ENCODE measurements at regions not wholly inside any gene's neighbourhood (a gene's known extent, or its start where the extent isn't known, plus 50 kb on each side); places are given as distances from the start of the nearest gene placed in this dataset.
"Not testable (repeated sequence)": the region's sequence is repeated elsewhere in the genome, so short reads cannot be mapped to it uniquely, and the experiment has no call there.

- no peak for ATAC-seq
These were observed 112.1 kb downstream of the CENPF start for GRCh38 chr1:214715126-214715525.

DNA sequence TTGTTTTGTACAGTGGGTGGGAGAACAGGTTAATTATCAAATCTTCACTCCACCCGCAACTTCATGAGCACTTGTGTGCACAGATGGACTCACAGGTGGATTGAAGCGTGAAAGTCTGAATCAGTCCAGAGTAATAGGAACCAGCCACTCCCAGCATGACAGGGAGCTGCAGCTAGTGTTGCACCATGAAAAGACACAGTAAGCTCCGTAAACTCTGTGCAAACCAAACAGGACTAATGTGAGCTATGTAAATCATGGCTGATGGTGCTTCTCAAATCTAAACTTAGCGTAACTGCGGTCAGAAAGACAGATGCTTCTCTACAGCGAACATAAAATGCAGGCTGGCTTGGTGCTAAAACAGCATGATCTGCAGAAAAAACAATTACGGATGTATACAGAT is 114.4 kb downstream of the CENPF start:
- ATAC-seq = no peak

DNA sequence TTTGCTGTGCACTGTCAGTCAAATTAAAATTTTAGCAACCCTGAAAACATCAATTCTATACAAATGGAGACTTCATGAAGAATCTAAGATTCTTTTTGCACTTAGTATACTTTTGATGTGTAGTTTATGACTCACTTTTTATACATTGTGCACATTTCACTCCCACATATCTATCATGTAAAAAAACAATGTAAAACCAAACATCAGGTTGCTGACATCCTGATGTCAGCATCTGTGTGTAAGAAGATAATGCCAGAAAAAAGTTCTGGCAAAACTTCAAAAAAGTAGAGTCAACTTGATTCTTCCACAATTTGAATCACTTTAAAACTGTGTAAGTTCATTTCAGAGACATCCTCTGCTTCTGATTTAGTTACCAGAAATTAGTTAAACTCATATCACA is 115.7 kb downstream of the CENPF start:
- no peak for ATAC-seq

- ATAC-seq = no peak
These were observed 116.2 kb downstream of the CENPF start for GRCh38 chr1:214719207-214719606.

DNA sequence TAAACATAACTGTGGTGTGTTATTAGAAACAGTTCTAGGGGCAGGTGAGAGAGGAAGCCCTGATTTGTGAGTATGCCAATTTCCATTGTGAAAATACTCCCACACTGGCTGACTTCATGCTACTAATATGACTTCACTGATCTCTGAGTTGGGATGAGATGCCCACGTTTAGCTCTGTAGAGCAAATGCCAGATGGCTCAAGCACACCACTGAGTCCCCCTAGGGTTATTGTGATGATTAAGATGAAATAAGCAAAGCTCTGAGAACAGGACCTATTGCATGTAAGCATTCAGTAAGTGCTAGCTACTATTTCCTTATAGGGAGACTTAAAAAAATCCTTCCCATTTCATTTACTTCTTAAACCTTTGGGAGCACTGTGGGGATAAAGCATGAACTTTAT is 117.6 kb downstream of the CENPF start:
- ATAC-seq = no peak

- ATAC-seq = no peak
These were observed 124.3 kb downstream of the CENPF start for GRCh38 chr1:214727274-214727673.

- ATAC-seq = no peak
These were observed 136.7 kb downstream of the CENPF start for GRCh38 chr1:214739621-214740238.

DNA sequence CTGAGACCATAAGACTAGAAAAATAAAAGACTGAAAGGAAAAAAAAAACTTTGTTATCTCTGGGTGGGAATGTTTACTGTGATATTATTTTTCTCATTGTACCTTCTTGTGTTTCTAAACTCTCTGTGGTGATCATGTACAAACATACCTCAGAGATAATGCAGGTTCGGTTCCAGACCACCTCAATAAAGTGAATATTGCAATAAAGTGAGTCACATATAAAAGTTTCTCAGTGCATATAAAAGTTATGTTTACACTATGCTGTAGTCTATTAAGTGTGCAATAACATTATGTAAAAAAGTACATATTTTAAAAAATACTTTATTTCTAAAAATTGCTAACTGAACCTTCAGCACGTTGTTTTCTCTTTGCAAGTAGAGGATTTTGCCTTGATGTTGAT is 137.5 kb downstream of the CENPF start:
- no peak for ATAC-seq

DNA sequence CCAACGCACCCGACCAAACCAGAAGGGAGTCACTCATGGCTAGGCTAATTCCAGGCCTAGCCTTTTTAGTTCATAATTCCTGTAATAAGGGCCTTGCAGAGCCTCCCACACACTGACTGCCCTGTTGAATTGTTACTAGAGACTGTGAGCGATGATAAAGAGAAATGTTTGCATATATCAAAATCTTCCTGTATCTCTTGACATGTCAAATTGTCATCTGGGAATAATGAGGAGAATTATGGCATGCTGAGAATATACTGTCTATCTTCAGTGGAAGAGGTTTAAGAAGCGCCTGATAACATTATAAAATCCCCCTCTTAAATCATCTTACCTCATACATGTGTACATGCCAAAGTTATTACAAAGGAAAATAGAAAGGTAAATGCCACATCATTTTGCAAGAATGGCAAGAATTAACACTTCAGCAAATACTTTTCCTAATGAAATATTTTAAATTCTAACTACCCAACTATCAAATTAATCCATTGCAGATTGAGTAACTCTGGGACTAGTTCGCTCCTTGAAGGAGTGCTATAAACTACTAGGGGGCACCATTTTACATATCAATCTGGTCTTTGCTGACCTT is 144.1 kb downstream of the CENPF start:
- ATAC-seq = no peak

- no peak for ATAC-seq
These were observed 150.3 kb downstream of the CENPF start for GRCh38 chr1:214753236-214753852.

DNA sequence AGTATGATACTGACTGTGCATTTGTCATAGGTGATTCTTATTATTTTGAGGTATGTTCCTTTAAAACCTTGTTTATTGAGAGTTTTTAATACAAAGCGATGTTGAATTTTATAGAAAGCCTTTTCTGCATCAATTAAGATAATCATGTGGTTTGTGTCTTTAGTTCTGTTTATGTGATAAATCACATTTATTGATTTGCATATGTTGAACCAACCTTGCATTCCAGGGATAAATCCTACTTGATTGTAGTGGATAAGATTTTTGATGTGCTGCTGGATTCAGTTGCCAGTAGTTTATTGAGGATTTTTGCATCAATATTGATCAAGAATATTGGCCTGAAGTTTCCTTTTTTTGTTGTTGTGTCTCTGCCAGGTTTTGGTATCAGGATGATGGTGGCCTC is 158.0 kb downstream of the CENPF start:
- no peak for ATAC-seq

DNA sequence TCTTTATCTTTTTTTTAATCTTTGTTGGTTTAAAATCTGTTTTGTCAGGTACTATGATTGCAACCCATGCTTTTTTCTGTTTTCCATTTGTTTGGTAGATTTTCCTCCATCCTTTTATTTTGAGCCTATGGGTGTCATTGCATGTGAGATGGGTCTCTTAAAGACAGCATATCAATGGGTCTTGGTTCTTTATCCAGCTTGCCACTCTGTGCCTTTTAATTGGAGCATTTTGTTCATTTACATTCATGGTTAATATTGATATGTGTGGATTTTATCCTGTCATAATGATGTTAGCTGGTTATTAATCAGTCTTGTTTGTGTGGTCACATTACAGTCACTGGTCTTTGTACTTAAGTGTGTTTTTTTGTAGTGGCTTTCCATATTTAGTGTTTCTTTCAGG is 159.9 kb downstream of the CENPF start:
- ATAC-seq = no peak

- ATAC-seq = no peak
These were observed 161.5 kb downstream of the CENPF start for GRCh38 chr1:214764502-214764901.

- ATAC-seq = no peak
These were observed 164.2 kb downstream of the CENPF start for GRCh38 chr1:214767221-214767620.

- not testable (repeated sequence) for ATAC-seq
These were observed 166.7 kb downstream of the CENPF start for GRCh38 chr1:214769666-214770065.

- no peak for ATAC-seq
These were observed 174.4 kb downstream of the CENPF start for GRCh38 chr1:214777364-214777763.

DNA sequence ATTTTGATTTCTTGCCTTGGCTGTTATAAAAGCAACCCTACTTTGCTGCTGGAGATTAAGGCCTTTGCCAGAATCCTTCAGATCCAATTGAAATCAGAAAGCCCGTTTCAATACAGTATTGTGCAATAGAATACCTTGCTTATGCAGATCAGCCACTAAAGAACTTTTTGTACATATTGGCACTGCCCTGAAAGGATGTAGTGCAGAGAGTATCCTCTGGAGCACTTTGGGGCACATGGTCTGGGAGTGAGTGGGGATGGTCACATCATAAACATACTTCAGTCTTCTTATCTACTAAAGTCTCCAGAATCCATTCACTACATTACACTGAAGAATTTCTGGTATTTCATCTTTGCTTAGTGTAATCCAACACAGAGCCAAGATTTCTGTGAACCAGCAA is 189.0 kb downstream of the CENPF start:
- no peak for ATAC-seq

DNA sequence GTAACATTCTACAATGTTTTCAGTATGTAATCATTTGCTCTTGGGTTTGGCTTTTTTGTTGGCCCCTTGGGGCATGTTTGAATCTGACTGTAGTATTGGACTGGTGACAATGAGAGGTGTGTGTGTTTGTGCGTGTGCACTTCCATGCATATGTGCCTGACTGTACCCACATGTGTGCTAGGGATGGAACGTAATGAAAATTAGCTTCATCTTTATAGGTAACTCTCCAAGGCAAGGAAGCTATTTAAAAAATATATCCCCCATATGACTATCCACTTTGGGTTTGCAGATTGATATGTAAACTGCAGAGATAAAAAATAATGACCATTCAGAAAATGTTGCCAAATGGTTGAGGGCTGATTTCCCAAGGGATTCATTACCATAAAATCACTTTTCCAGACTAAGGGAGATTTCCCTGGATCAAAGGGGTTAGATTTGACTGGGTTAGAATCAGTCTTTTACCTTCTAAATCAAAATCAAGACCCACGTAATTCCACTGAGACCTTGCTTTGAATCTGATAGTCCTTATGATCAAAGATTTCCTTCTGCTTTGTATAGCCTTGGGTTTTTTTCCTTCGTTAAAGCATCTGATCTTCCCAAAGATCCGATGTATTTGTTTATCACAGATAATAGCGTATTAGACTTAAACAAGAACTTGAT is 189.7 kb downstream of the CENPF start:
- no peak for ATAC-seq

DNA sequence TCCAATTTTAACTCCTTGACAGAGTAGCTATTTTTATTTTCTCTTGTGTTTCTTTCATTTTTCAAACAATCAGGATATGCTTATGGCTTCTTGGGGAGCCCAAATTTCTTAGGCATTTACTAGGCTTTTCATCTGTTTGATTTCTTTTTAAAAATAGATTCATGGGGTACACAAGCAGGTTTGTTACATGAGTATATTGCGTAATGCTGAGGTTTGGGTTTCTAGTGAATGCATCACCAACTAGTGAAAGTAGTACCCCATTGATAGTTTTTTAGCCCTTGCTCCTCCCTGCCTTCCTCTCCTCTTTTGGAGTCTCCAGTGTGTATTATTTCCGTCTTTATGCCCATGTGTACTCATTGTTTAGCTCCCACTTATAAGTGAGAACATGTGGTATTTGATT is 190.7 kb downstream of the CENPF start:
- ATAC-seq = no peak

DNA sequence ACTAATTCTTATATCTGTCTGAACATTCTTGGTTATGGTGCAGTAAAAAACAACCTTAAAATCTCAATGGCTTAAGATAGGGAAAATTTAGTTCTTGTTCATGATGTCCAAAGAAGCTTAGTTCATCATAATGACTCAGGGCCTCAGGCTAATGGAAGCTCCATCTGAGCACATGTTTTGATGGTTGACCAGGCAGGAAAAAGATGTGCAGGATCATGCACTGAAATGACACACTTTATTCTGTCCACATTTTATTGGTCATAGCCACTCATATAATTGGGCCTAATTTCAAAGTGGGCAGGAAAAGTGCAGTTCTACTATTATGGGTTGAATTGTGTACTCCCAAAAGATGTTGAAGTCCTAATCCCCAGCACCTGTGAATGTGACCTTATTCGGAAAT is 198.2 kb downstream of the CENPF start:
- ATAC-seq = no peak

GRCh38 chr1:214808845-214809460 is 206.0 kb downstream of the CENPF start:
- ATAC-seq = no peak

GRCh38 chr1:214816603-214817002 is 213.6 kb downstream of the CENPF start:
- ATAC-seq = no peak

DNA sequence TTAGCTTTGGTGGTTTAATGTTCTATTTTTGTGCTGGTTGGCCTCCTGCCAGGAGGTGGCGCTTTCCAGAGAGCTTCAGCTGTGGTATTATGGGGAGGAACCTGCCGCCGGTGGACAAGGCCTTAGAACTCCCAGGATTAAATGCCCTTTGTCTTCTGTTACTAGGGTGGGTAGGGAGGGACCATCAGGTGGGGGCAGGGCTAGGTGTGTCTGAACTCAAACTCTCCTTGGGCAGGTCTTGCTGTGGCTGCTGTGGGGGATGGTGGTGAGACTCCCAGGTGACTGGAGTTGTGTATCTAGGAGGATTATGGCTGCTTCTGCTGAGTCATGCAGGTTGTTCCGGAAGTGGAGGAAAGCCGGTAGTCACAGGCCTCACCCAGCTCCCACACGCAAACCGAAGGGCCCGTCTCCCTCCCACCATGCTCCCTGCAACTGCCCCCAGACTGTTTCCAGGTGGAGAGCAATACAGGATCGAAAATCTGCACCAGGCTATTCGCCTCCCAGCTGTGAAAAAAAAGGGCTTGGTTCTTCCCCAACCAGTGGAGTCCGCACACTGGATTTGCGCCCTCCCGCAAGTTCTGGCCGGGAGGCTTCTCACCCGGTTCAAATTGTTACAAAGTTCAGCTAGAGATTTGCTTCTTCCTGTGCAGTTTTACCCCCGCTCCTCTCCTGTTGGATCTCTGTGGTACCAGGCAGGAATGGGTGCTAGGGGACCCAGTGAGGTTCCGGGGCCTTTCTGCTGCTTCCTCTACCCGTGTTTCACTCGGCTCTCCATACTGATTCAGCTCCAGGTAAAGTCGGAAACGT is 220.5 kb downstream of the CENPF start:
- ATAC-seq = no peak

Measured in activated CD4-positive, CD25-positive, alpha-beta regulatory T cell treated with anti-CD3 and anti-CD28 coated beads, Interleukin-2, amount 50 U/mL, for 24 hours (primary cell).